SK-N-SH treated with all-trans-retinoic acid at 6 μM for 48 hours (cell line): ENCODE measurements at regions not wholly inside any gene's neighbourhood (a gene's known extent, or its start where the extent isn't known, plus 50 kb on each side); places are given as distances from the start of the nearest gene placed in this dataset.

ENCODE experiments used
- CSDC2 ChIP-seq: fragments of 250-450 bp; sonication (Bioruptor Pico); IDR thresholded peaks from 2 replicates; pipeline ENCODE4 v1.5.0; 2020; ENCODE audit warnings: mild to moderate bottlenecking, moderate library complexity
- GLIS3 ChIP-seq: fragments of 250-450 bp; sonication (Bioruptor Pico); IDR thresholded peaks from 2 replicates; pipeline ENCODE4 v1.5.0; 2020; ENCODE audit warnings: mild to moderate bottlenecking, moderate library complexity
- PATZ1 ChIP-seq: fragments of 250-450 bp; sonication (Bioruptor Pico); IDR thresholded peaks from 2 replicates; pipeline ENCODE4 v1.8.0; 2020; ENCODE audit warnings: mild to moderate bottlenecking, moderate library complexity, borderline replicate concordance
- SNAI2 ChIP-seq: fragments of 250-450 bp; sonication (Bioruptor Pico); IDR thresholded peaks from 2 replicates; pipeline ENCODE4 v1.5.0; 2020; ENCODE audit warnings: mild to moderate bottlenecking, moderate library complexity
- ZNF70 ChIP-seq: fragments of 450-650 bp; formaldehyde crosslinking; IDR thresholded peaks from 2 replicates; pipeline ENCODE4 v1.5.0; 2020; ENCODE audit warnings: mild to moderate bottlenecking, moderate library complexity
- ZNF8 ChIP-seq: fragments of 450-650 bp; formaldehyde crosslinking; IDR thresholded peaks from 2 replicates; pipeline ENCODE4 v1.5.0; 2020; ENCODE audit warnings: mild to moderate bottlenecking, moderate library complexity
- TF ChIP-seq, protein P1 (sequence below): fragments of 250-450 bp; sonication (Bioruptor Pico); IDR thresholded peaks from 2 replicates; pipeline ENCODE4 v1.8.0; 2021; ENCODE audit warnings: low read depth, mild to moderate bottlenecking, moderate library complexity, borderline replicate concordance
- TF ChIP-seq, protein P2 (sequence below): fragments of 250-450 bp; sonication (Bioruptor Pico); IDR thresholded peaks from 2 replicates; pipeline ENCODE4 v1.5.1; 2020; ENCODE audit warnings: low read depth, mild to moderate bottlenecking, moderate library complexity

- TF ChIP-seq, protein P1, sequence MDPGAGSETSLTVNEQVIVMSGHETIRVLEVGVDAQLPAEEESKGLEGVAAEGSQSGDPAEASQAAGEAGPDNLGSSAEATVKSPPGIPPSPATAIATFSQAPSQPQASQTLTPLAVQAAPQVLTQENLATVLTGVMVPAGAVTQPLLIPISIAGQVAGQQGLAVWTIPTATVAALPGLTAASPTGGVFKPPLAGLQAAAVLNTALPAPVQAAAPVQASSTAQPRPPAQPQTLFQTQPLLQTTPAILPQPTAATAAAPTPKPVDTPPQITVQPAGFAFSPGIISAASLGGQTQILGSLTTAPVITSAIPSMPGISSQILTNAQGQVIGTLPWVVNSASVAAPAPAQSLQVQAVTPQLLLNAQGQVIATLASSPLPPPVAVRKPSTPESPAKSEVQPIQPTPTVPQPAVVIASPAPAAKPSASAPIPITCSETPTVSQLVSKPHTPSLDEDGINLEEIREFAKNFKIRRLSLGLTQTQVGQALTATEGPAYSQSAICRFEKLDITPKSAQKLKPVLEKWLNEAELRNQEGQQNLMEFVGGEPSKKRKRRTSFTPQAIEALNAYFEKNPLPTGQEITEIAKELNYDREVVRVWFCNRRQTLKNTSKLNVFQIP (CRISPR knock-in tag): no peak
- TF ChIP-seq ZNF8 (CRISPR knock-in tag): no peak
- no peak for TF ChIP-seq ZNF70 (CRISPR knock-in tag)
- no peak for TF ChIP-seq PATZ1 (CRISPR knock-in tag)
- TF ChIP-seq GLIS3: no peak
- TF ChIP-seq, protein P2, sequence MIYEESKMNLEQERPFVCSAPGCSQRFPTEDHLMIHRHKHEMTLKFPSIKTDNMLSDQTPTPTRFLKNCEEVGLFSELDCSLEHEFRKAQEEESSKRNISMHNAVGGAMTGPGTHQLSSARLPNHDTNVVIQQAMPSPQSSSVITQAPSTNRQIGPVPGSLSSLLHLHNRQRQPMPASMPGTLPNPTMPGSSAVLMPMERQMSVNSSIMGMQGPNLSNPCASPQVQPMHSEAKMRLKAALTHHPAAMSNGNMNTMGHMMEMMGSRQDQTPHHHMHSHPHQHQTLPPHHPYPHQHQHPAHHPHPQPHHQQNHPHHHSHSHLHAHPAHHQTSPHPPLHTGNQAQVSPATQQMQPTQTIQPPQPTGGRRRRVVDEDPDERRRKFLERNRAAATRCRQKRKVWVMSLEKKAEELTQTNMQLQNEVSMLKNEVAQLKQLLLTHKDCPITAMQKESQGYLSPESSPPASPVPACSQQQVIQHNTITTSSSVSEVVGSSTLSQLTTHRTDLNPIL (CRISPR knock-in tag): no peak
- no peak for TF ChIP-seq CSDC2 (CRISPR knock-in tag)
- no peak for TF ChIP-seq SNAI2 (CRISPR knock-in tag)
Observed at GRCh38 chr13:81207636-81208035, 866.7 kb upstream of the SPRY2 start.
